ENCODE measurements at regions not wholly inside any gene's neighbourhood (a gene's known extent, or its start where the extent isn't known, plus 50 kb on each side); places are given as distances from the start of the nearest gene placed in this dataset.

DNA sequence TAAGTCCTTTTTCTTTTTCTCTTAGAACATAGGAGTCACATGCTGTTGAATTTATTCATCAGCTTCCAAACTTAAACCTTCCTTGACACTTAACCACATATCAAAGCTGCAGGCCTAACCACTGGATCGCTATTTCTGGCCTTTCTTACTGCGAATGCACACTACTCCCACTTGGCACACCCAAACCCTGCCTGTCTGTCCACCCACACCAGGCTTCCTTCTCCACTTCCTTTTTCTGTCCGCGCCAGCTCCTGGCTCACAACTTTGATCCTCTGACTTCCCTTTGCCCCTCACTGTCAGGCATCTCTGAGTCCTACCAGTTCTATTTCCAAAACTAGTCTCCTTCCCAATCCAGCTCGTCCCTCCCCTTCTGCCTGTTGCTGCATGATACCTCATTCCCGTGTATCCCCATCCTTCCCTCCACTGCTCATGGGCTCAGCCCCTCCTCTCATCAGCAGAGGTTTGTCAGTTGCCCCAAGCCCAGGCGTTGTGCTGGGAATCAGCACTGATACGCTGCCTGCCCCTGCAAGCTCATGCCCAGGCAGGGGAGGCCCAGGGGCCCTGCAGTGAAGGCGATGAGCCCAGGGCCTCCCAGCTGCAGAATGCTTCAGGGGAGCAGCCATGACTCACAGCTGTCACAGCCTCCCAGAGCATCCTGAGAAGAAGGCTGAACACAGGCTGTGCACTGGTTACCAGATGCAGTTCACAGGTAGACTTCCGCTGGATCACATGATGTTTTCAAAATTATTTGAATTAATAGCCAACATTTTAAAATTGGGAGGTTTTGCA is 179.8 kb downstream of the KATNIP start:
- Histone ChIP-seq H3K36me3 (peaks cover 0 to 3% of the 10 kb centered on the region in 2 donors), H3K27ac (no peak overlapping the region), H3K4me1 (no peaks in the 10 kb centered on the region), H3K9me3 (no peaks in the 10 kb centered on the region), H3K4me3 (no peak overlapping the region), H3K27me3 (no peaks in the 10 kb centered on the region)
- DNase-seq (ENCODE audit: low spot score in 2 of 2): no peak
- intact Hi-C loops (cut with DNase I): no loop called here
- TF ChIP-seq, protein P1, sequence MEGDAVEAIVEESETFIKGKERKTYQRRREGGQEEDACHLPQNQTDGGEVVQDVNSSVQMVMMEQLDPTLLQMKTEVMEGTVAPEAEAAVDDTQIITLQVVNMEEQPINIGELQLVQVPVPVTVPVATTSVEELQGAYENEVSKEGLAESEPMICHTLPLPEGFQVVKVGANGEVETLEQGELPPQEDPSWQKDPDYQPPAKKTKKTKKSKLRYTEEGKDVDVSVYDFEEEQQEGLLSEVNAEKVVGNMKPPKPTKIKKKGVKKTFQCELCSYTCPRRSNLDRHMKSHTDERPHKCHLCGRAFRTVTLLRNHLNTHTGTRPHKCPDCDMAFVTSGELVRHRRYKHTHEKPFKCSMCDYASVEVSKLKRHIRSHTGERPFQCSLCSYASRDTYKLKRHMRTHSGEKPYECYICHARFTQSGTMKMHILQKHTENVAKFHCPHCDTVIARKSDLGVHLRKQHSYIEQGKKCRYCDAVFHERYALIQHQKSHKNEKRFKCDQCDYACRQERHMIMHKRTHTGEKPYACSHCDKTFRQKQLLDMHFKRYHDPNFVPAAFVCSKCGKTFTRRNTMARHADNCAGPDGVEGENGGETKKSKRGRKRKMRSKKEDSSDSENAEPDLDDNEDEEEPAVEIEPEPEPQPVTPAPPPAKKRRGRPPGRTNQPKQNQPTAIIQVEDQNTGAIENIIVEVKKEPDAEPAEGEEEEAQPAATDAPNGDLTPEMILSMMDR (IDR thresholded peaks at IDR 0.05): no peak

DNA sequence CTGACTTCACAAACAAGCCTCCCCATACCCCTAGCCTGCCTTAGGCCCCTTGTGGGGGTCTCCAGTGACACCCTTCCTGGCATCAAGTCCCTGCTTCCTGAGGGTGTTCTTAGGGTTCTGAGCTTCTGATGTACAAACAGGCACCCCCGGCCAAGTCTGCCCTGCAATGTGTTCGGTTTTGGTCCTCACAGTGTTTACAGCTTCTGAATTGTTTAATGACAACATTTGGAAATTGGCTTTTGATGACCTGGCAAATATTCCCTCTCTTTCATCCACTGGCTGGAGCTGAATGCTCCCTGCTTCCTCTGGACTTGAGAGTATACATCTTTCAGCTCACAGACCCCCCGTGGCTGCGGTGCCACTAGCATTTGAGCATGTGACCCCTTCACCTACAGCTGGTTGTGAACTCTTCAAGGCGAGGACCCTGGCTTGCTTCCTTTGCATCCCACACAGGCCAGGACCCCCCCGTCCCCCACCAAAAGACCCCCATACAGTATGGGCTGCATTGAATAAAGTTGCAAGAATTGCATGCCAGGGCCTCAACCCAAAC is 180.8 kb downstream of the KATNIP start:
- H3K9me3 ChIP-seq: no peaks in the 10 kb centered on the region
- peaks cover 0 to 3% of the 10 kb centered on the region in 2 donors for H3K36me3 ChIP-seq
- H3K27me3 ChIP-seq: no peaks in the 10 kb centered on the region
- no peak overlapping the region for H3K27ac ChIP-seq
- TF ChIP-seq, protein P1 (IDR thresholded peaks at IDR 0.05): no peak
- no peaks in the 10 kb centered on the region for H3K4me1 ChIP-seq
- intact Hi-C loops (cut with DNase I): no loop called here
- no peak for DNase-seq (ENCODE audit: low spot score in 2 of 2)
- no peak overlapping the region for H3K4me3 ChIP-seq

DNA sequence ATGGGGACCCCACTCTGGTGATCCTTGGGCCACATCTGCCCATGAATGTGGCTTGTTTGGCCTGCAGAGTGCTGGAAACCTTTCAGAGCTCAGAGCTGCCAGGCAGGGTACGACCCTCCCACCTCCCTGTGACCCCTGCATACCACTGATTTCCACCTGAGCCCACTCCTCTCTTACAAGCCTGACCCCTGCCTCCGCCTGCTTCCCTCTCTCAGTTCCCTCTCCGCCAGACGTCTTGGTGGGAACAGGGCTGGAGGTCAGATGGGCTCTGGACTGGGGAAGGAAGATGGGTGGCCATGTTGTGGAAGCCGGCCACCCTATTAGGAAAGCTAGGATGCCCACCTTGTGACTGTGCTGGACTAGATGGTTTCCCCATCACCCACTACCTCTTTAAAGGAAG is 185.1 kb downstream of the KATNIP start:
- no peaks in the 10 kb centered on the region for H3K36me3 ChIP-seq
- H3K27ac ChIP-seq: no peak overlapping the region
- TF ChIP-seq, protein P1 (IDR thresholded peaks at IDR 0.05): no peak
- H3K4me1 ChIP-seq: no peaks in the 10 kb centered on the region
- no peak overlapping the region for H3K4me3 ChIP-seq
- intact Hi-C loops (cut with DNase I): no loop called here
- H3K27me3 ChIP-seq: no peaks in the 10 kb centered on the region
- DNase-seq (ENCODE audit: low spot score in 2 of 2): no peak
- H3K9me3 ChIP-seq: no peaks in the 10 kb centered on the region

DNA sequence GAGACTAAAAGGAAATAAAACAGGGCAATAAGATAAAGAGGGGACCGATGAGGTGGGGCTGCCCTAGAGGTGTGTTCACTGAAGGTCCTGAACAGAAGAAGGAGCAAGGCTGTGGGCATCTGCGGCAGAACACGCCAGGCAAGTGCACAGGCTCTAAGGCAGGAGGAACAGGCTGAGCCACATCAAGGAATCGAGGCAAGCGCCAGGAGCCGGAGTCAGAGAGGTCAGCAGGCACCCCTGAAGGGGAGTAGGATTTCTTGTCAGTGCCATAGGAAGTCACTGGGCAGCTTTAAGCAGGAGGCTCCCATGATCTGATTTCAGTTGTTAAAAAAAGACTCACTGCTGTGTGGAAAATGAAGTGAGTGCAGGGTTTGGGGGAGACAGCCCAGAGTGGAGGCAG is 186.5 kb downstream of the KATNIP start:
- Histone ChIP-seq H3K4me1 (no peaks in the 10 kb centered on the region), H3K27ac (no peak overlapping the region), H3K9me3 (no peaks in the 10 kb centered on the region), H3K27me3 (no peaks in the 10 kb centered on the region), H3K36me3 (peaks cover 0 to 9% of the 10 kb centered on the region in 2 donors), H3K4me3 (no peak overlapping the region)
- TF ChIP-seq, protein P1 (IDR thresholded peaks at IDR 0.05): no peak
- DNase-seq (ENCODE audit: low spot score in 2 of 2): no peak
- intact Hi-C loops (cut with DNase I): no loop called here

DNA sequence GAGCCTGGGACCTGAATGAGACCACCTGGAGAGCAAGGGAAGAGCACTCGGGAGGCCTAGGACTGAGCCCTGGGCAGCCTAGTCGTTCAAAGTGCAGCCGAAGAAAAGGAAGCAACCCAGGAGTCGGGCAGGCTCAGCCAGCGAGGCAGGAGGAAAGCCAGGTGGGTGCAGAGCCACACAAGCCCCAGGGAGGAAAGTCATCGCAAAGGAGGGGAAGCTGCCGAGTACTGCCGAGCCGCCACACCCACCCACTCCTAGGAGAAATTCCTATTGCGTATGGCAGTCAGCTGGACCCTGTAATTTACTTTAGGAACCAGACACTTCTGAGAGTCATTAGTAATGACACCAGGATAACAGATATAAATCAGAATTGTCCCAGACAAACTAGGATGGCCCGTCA is 187.6 kb downstream of the KATNIP start:
- DNase-seq (ENCODE audit: low spot score in 2 of 2): no peak
- TF ChIP-seq, protein P1 (IDR thresholded peaks at IDR 0.05): no peak
- H3K27me3 ChIP-seq: no peaks in the 10 kb centered on the region

More for the DNA sequence above, 187.6 kb downstream of the KATNIP start:
- Histone ChIP-seq H3K4me3 (no peak overlapping the region), H3K9me3 (no peaks in the 10 kb centered on the region), H3K27ac (no peak overlapping the region), H3K4me1 (no peaks in the 10 kb centered on the region), H3K36me3 (peaks cover 0 to 11% of the 10 kb centered on the region in 2 donors)
- intact Hi-C loops (cut with DNase I): no loop called here
